B cell (primary cell): ENCODE measurements at regions not wholly inside any gene's neighbourhood (a gene's known extent, or its start where the extent isn't known, plus 50 kb on each side); places are given as distances from the start of the nearest gene placed in this dataset.

ENCODE experiments used
- ATAC-seq: fragments of 200-7000 bp; cut with Tn5 transposase; one replicate; pipeline ENCODE4 v1.10.0; 2021; ENCODE audit warnings: low read depth, mild to moderate bottlenecking, moderate number of reproducible peaks, moderate library complexity
- CTCF ChIA-PET: fragments of 350-600 bp; sonication (Branson Sonifier 250); formaldehyde crosslinking; loops from one replicate; lab custom pipeline; 2021; ENCODE audit warnings: antibody characterized with exemption, inconsistent platforms; lab: Charles Lee
- POLR2A ChIA-PET: fragments of 350-600 bp; sonication (Branson Sonifier 250); formaldehyde crosslinking; loops from one replicate; lab custom pipeline; 2021; ENCODE audit warnings: antibody characterized with exemption; lab: Charles Lee
- DNase-seq: peaks from one replicate; pipeline ENCODE4 v3.0.0; 2013
- H2AFZ ChIP-seq: 2 replicates; pipeline ENCODE4 v1.6.1; 2012; ENCODE audit warnings: mild to moderate bottlenecking, low read depth, low read length; ENCODE audit not compliant: insufficient read depth, poor library complexity, severe bottlenecking
- H3K27ac ChIP-seq, 2 donors: 1 replicate in 1 of 2; 2 replicates in 1 of 2; pipeline ENCODE4 v1.5.1; 2012 to 2013; ENCODE audit warnings: low read length in 2 of 2, mild to moderate bottlenecking in 2 of 2, moderate library complexity in 1 of 2
- H3K27me3 ChIP-seq, 4 experiments: fragments of 200-600 bp in 1 of 4; sonication (generic) in 1 of 4; replicated peaks in 1 of 4; 1 replicate in 2 of 4; 2 replicates in 2 of 4; pipeline versions ENCODE4 v1.6.1 to v1.7.0; 2013 to 2016; ENCODE audit warnings: low read length in 3 of 4, mild to moderate bottlenecking in 2 of 4, mixed read lengths in 1 of 4, moderate library complexity in 1 of 4; ENCODE audit not compliant: insufficient read depth in 4 of 4, control insufficient read depth in 3 of 4; ENCODE audit errors: control extremely low read depth in 1 of 4
- H3K36me3 ChIP-seq, 2 experiments: replicated peaks in 1 of 2; 1 replicate in 1 of 2; 2 replicates in 1 of 2; pipeline versions ENCODE4 v1.6.1 to v1.7.1; 2013; ENCODE audit warnings: low read length in 1 of 2; ENCODE audit not compliant: insufficient read depth in 2 of 2, control insufficient read depth in 1 of 2; ENCODE audit errors: control extremely low read depth in 1 of 2, extremely low read depth in 1 of 2
- H3K4me1 ChIP-seq, 2 donors: fragments of 200-600 bp in 1 of 2; sonication (generic) in 1 of 2; 1 replicate in 1 of 2; 2 replicates in 1 of 2; pipeline versions ENCODE4 v1.5.1 to v1.6.1; 2013 to 2017; ENCODE audit warnings: low read length in 2 of 2; ENCODE audit not compliant: control insufficient read depth in 2 of 2, insufficient read depth in 2 of 2
- H3K4me2 ChIP-seq: replicated peaks from 2 replicates; pipeline ENCODE3; 2012; ENCODE audit warnings: mild to moderate bottlenecking, low read depth, low read length; ENCODE audit not compliant: poor library complexity, severe bottlenecking
- H3K4me3 ChIP-seq, 5 experiments: fragments of 200-600 bp in 1 of 5; sonication (generic) in 1 of 5; 1 replicate in 3 of 5; 2 replicates in 2 of 5; pipeline versions ENCODE4 v1.5.1 to v1.7.0; 2011 to 2016; ENCODE audit warnings: low read length in 4 of 5, mild to moderate bottlenecking in 4 of 5, low read depth in 2 of 5, control low read depth in 1 of 5, moderate library complexity in 1 of 5; ENCODE audit not compliant: insufficient read depth in 1 of 5; ENCODE audit errors: control extremely low read depth in 1 of 5, extremely low read depth in 1 of 5
- H3K79me2 ChIP-seq: fragments of 200-600 bp; sonication (generic); one replicate; pipeline ENCODE4 v1.6.0; 2016; ENCODE audit warnings: low read length; ENCODE audit not compliant: control insufficient read depth, insufficient read depth
- H3K9ac ChIP-seq: fragments of 200-600 bp; sonication (generic); 2 replicates; pipeline ENCODE4 v1.6.1; 2017; ENCODE audit warnings: mild to moderate bottlenecking, low read length, moderate library complexity
- H3K9me3 ChIP-seq, 3 donors: one replicate each; pipeline versions ENCODE4 v1.6.1 to v1.7.1; 2013; ENCODE audit warnings: low read length in 2 of 3; ENCODE audit not compliant: control insufficient read depth in 2 of 3, insufficient read depth in 1 of 3; ENCODE audit errors: control extremely low read depth in 1 of 3
- H4K20me1 ChIP-seq: 2 replicates; pipeline ENCODE4 v1.6.0; 2012; ENCODE audit warnings: mild to moderate bottlenecking, low read length; ENCODE audit not compliant: insufficient read depth, control insufficient read depth, poor library complexity, severe bottlenecking
- H3K27ac Mint-ChIP-seq: one replicate; pipeline ENCODE4 v1.8.0; 2021; ENCODE audit warnings: mixed read lengths
- H3K27me3 Mint-ChIP-seq: one replicate; pipeline ENCODE4 v1.8.0; 2021; ENCODE audit warnings: mixed read lengths
- H3K4me1 Mint-ChIP-seq: one replicate; pipeline ENCODE4 v1.8.0; 2021; ENCODE audit warnings: mixed read lengths
- H3K4me3 Mint-ChIP-seq: one replicate; pipeline ENCODE4 v1.8.0; 2021; ENCODE audit warnings: mixed read lengths
- H3K9me3 Mint-ChIP-seq: one replicate; pipeline ENCODE4 v1.8.0; 2022; ENCODE audit warnings: mixed read lengths; ENCODE audit not compliant: insufficient read depth
- EZH2 ChIP-seq: IDR thresholded peaks from 2 replicates; pipeline ENCODE4 v1.6.1; 2012; ENCODE audit warnings: borderline replicate concordance, low read depth, mild to moderate bottlenecking, moderate library complexity, low read length; ENCODE audit not compliant: insufficient read depth, poor library complexity, severe bottlenecking
- WGBS: methylation state at CpG from one replicate; pipeline ENCODE4 v1.1.5; 2013; ENCODE audit warnings: missing lambda C conversion rate; ENCODE audit not compliant: insufficient coverage; 5-methylcytosine and 5-hydroxymethylcytosine counted together
- intact Hi-C: fragments of 100-400 bp; cut with micrococcal nuclease; formaldehyde crosslinking; loops from one replicate; pipeline ENCODE4 v1.10.0; 2022
- TF ChIP-seq, protein P1 (sequence below): fragments of 200-600 bp; IDR thresholded peaks from one replicate; pipeline ENCODE4 v1.8.0; 2022; ENCODE audit warnings: antibody characterized with exemption, mild to moderate bottlenecking

DNA sequence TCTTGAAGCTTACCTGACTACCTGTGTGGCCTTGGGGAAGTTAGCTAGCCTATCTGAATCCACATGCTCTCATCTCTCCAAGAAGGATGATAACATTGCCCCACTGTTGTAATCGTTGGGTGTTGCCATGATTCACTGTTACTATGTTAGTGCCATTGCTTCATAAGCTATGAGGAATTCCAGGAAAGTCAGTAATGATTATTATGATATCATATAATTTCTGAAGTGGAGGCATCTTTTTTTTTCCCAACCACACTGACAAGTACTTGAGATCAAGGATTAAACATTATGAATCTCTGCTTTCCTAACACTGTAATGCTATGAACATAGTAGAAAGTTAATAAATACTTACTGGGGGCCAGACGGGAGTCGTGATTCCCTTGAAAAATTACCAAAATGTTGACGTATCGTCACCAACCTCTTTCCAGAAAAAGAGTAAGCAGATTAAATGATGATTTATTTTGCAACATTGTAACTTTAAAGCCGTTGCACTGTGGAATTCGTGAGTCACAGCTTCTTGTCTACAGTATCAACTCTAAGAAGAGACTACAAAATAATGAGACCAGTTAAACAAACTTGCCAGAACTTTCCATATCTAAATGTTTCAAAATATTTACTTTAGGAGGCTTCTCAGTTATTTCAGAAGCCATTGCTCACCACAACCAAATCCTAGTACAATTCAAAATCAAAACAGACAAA, 459.9 kb downstream of the PIK3C3 start:
- Histone ChIP-seq H3K79me2 (no peaks in the 10 kb centered on the region), H3K9me3 (peaks cover 0 to 4% (median 0%) of the 10 kb centered on the region in 3 donors), H2AFZ (no peak overlapping the region), H3K9ac (no peak overlapping the region), H3K4me3 (no peak overlapping the region), H3K4me2 (no peak overlapping the region), H4K20me1 (no peaks in the 10 kb centered on the region), H3K27me3 (no peaks in the 10 kb centered on the region), H3K36me3 (no peaks in the 10 kb centered on the region), H3K4me1 (no peaks in the 10 kb centered on the region), H3K27ac (no peak overlapping the region)
- intact Hi-C loops: no loop called here
- H3K27me3 Mint-ChIP-seq: no peaks in the 10 kb centered on the region
- no peak overlapping the region for H3K27ac Mint-ChIP-seq
- H3K4me1 Mint-ChIP-seq: no peaks in the 10 kb centered on the region
- DNase-seq (no peak), ATAC-seq (no peak)
- H3K4me3 Mint-ChIP-seq: no peak overlapping the region
- H3K9me3 Mint-ChIP-seq: no peaks in the 10 kb centered on the region
- TF ChIP-seq EZH2: no peak
- TF ChIP-seq, protein P1, sequence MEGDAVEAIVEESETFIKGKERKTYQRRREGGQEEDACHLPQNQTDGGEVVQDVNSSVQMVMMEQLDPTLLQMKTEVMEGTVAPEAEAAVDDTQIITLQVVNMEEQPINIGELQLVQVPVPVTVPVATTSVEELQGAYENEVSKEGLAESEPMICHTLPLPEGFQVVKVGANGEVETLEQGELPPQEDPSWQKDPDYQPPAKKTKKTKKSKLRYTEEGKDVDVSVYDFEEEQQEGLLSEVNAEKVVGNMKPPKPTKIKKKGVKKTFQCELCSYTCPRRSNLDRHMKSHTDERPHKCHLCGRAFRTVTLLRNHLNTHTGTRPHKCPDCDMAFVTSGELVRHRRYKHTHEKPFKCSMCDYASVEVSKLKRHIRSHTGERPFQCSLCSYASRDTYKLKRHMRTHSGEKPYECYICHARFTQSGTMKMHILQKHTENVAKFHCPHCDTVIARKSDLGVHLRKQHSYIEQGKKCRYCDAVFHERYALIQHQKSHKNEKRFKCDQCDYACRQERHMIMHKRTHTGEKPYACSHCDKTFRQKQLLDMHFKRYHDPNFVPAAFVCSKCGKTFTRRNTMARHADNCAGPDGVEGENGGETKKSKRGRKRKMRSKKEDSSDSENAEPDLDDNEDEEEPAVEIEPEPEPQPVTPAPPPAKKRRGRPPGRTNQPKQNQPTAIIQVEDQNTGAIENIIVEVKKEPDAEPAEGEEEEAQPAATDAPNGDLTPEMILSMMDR: no peak
- ChIA-PET POLR2A (no interaction called here), CTCF (no interaction called here)
- 83% methylated on average over 2 of the region's 7 CpGs for WGBS

DNA sequence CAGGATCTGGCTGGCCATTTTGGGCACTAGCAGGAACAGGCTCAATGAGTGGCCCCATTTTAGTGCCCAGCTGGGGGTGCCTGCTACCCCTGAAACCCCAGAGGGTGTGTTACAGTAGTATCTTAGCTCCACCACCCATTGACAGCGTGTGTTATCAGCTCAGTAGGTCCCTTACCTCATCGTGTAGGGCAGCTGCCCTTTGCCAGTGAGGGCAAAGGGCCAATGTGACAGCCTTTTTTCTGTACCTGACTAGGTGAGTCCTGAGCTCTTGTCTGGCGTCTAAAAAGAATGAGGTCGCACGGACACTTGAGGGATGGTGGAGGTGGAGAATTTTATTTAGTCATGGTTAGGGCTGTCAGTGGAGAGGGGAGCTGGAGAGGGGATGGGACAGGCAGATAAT, 462.2 kb downstream of the PIK3C3 start:
- Histone ChIP-seq H3K4me1 (no peaks in the 10 kb centered on the region), H3K79me2 (no peaks in the 10 kb centered on the region), H3K27me3 (no peaks in the 10 kb centered on the region), H3K9me3 (peaks cover 0 to 4% (median 0%) of the 10 kb centered on the region in 3 donors), H3K4me3 (no peak overlapping the region), H2AFZ (no peak overlapping the region), H3K9ac (no peak overlapping the region), H3K36me3 (no peaks in the 10 kb centered on the region), H3K4me2 (no peak overlapping the region), H4K20me1 (no peaks in the 10 kb centered on the region), H3K27ac (no peak overlapping the region)
- Mint-ChIP-seq H3K27ac (no peak overlapping the region), H3K27me3 (no peaks in the 10 kb centered on the region), H3K9me3 (no peaks in the 10 kb centered on the region), H3K4me3 (no peak overlapping the region), H3K4me1 (no peaks in the 10 kb centered on the region)
- TF ChIP-seq, protein P1: no peak
- no peak for TF ChIP-seq EZH2
- intact Hi-C loops: no loop called here
- POLR2A ChIA-PET: no interaction called here
- DNase-seq (no peak), ATAC-seq (no peak)
- CTCF ChIA-PET: no interaction called here
- WGBS: 89% methylated on average over 5 of the region's 5 CpGs
